GM18505 (cell line): ENCODE measurements at regions not wholly inside any gene's neighbourhood (a gene's known extent, or its start where the extent isn't known, plus 50 kb on each side); places are given as distances from the start of the nearest gene placed in this dataset.

ENCODE experiments used
- ATAC-seq: cut with Tn5 transposase; IDR thresholded peaks from one replicate; pipeline ENCODE4 v1.9.1; 2021; ENCODE audit not compliant: unreplicated experiment
- POLR2A ChIP-seq: IDR thresholded peaks from 4 replicates; pipeline ENCODE4 v1.6.1; 2011; ENCODE audit warnings: borderline replicate concordance; ENCODE audit not compliant: insufficient read depth, insufficient read length; ENCODE audit errors: extremely low read depth

DNA sequence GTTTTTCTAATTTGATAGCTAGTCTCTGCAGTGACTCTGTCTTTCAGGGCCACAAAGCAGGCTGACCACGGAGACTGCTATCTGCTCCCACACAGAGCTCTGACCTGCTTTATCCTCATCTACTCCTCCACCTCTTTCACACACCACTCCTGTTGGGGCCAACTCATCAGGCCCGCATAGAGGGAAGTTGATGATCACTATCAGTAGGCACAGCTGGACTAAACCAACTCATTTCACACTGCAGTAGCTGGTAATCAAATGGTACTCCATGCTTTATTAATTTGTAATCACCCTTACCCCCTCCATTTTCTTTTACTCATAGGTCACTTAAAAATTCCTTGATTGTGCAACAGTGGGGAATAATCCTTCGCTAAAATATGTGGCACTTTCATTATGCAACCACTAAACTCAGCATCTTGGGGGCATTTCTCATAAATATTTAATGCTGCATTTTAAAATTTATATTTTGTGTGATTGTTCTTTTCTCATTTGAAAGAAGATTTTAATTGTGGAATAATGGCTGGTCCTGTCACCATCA lies 249.8 kb upstream of the GCFC2 start:
- TF ChIP-seq POLR2A = no peak
- ATAC-seq = no peak

DNA sequence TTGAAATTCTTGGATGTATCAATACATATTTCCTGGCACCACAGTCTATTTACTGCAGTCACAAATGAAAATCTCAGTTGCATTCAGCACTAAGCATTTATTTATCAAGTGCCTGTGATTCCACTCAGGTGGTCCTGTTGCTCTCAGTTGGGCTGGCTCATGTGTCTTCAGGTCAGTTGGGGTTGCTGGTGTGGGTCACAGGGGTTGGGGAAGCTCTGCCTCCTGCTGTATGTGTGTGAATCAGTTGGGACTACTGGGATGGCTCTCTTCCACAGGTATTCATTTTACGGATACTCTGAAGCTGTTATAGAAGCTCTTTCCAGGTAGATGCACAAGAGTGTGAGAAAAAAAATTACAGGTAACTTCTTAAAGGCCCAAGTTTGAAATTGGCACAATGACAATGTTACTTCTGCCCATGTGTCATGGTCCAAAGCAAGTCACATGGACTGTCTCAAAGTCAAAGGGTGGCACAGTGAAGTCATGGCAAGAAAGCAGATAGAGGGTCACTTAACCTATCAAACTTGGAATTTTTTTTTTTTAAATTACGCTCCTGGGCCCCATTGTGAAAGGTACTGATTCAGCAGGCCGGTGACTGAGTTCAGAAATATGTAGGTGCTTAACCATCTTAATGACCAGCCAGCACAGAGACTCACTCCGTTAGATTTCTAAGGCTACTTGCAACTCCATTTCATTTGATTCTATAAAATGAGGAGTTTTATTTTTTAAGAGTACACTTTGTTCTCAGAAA lies 249.2 kb upstream of the GCFC2 start:
- no peak for TF ChIP-seq POLR2A
- ATAC-seq = no peak

DNA sequence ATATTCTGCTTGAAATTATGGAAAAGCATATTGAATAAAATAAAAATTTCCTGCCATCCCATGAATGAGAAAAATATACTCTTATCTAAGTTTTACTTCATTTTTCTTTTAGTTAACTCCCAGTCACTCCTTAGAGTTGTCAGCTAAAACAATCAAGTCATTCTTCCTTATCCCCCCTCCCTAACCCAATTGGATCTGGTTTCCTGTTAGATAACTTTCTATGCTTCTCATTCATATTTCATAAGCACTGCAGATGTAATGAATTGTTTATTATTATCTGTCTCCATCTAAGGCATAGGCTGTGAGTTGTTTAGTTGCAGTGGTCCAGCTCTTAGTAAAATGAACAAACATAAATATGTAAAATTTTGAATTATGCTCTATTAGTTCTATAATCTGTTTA lies 244.0 kb upstream of the GCFC2 start:
- no peak for TF ChIP-seq POLR2A
- ATAC-seq = no peak

DNA sequence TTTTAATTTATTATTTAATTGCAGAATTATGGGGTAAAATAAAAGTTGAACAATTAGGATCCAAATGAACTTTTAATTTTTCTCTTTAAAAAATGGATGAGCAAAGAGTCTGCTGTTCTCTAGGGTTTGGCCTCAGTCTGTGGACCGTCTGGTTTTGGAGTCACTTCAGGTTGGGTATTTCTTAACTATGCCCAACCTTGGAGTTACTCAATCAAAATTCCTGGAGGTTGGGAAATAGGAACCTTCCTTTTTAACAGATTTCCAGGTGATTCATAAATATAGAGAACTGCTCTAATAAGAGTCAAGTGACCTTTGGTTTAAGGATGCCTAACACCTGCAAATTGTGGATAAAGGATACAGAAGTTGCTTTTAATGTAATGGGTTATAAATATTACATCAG lies 241.5 kb upstream of the GCFC2 start:
- ATAC-seq = no peak
- no peak for TF ChIP-seq POLR2A

DNA sequence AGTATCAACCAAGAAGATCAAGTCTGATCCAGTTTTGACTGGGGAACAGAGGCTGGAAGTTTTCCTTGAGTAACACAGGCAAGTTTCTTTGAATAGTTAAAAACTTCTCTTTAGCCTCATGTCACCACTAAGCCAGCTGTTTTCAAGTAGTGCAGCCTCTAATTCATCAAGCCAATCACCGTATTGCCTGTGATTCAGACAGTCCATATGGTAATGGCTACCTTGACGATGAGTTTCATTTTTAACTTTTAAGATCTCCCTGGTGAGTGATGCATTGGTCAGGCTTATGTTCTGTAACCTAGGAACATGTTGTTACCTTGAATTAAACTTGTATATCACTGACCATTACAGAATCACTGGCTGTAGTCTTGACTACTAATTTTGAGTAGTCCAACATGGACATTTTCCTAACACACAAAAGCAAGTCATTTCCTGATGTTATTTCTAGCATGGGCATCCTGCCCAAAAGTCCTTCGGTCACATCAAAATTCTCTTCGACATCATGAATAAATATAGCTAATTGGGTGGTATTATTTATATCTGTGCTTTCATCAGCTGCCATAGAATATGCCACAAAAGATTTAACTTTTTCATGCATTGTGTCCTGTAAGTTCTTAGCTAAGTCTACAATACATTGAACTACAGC lies 238.8 kb upstream of the GCFC2 start:
- no peak for TF ChIP-seq POLR2A
- ATAC-seq = no peak

DNA sequence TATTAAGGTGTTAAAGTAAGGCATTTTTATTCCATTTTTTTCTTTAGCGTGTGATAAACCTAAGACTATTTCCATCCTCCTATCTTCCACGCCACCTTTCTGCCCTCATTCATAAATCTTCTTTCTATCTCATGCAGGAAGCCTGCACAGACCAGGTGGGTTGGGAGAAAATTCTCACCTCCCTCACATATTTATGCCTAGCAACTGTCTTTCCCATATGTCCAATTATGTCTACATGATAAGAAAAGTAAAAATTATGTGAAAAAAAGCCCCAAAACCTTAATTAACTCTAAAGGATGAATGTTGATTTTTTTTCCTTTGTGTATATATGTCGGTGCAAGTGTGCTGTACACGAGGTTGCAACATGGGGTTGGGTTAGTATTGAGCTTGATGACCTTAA lies 225.6 kb upstream of the GCFC2 start:
- ATAC-seq = no peak

DNA sequence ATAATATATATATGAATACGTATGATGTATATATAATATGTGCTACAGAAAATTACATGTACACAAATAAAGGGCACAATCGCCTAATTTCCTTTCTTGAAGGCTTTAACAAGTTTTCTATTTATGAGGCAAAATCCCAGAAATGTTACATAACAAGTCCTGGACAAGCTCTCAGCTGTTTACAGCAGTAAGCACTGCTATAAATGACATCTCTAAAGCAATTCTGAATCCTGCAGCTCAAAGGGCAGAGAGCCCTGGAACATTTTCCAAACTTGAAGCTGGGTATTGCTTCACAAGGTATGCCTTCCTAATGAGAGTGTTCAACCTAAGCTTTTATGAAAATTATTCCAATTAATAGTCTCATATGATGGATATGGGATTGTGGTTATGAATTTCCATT lies 222.3 kb upstream of the GCFC2 start:
- ATAC-seq = no peak
- no peak for TF ChIP-seq POLR2A

More for the DNA sequence above, 225.6 kb upstream of the GCFC2 start:
- TF ChIP-seq POLR2A = no peak

DNA sequence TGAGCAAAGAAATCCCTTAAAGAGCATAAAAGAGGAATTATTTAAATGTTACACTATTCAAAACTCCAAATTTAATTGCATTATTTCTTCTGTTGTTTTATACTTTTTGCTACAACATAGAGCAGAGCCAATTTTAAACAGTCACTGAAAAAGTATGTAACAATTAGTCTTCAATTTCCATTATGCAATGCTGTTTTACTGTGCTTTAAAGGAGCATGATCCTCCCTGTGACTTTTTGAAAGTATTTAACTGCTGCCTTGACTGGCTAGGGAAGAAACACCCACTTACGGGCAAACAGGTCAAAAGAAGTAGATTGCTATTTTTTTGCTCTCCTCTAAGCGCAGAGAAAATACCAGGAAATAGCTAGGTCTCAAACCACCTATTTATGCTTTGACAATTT lies 217.4 kb upstream of the GCFC2 start:
- no peak for ATAC-seq

DNA sequence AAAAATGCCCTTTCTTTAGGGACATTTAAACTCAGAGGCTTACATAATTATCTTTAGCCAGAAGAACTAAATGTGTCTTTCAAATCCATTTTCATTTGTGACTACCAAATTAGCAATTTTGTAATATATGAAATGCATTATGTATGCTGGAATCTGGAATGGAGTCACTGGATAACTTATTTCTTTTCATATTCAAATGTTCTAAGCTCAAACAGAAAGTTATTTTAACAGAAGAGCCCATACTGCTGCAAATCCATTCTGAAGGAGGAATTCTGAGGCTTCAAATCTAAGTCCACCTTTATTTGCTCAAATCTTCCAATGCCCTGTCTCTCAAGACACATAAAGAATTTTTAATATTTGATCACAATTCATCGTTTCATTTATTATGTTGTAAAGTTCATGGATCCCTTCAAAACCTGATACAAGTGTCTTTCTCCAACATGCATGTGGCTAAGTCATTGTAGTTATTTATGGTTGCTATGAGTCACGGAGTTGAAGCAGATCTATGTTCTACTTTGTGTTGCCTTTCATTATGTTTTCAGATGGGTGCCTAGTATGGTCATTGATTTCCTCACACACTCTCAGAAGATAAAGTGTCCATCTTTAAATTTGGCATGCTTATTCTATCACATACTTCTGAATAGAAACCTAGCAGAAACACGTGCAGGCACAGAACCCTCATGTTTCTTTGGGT lies 214.8 kb upstream of the GCFC2 start:
- no peak for TF ChIP-seq POLR2A
- no peak for ATAC-seq

More for the DNA sequence above, 217.4 kb upstream of the GCFC2 start:
- TF ChIP-seq POLR2A = no peak

DNA sequence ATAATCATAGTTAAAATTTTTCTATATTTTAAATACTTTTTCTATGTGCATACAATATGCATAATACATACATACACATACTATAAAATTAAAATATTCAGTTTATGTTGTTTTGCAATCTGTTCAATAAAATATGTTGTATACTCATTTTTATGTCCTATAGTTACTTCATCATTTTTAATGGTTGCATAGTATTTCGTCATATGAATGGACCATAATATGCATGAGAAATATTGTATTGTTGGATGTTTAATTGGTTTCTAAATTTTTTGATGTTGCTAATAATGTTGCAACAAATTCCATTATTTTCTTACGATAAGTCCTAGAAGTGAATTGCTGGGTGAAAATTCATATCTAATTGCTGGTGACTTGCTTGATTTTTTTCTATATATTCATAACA lies 211.5 kb upstream of the GCFC2 start:
- ATAC-seq = no peak
- TF ChIP-seq POLR2A = no peak

DNA sequence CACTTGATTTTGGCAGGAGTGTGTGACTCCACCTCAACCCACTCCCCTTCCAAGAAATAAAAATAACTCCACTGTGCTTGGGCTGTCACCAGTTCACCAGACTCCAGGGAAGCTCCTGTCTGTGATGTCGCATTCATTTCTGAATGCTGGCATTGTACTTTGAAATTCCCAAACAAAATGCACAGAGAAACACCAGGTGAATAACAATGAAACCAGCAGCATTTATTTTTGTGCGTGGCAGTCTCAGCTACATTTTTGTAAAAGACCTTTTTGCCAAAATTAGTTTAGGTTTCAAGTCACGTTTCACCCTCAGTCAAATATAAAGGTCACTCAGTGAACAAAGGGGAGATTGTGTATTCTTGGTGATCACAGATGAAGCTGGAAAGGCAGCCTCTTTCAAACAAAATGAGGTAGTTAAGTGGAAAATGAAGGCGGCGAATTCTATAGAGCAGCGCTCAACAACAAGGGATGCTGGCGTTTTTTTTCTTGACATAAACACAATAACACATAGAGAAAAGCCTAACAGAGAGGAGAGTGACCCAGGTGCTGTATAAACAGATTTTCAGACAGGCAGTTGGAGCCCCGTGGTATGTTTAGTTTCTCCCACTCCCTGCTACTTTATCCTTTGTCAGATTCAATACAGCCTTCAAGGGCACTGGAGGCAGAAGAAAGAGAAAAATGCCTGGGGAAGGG lies 210.3 kb upstream of the GCFC2 start:
- no peak for ATAC-seq
- TF ChIP-seq POLR2A = no peak

DNA sequence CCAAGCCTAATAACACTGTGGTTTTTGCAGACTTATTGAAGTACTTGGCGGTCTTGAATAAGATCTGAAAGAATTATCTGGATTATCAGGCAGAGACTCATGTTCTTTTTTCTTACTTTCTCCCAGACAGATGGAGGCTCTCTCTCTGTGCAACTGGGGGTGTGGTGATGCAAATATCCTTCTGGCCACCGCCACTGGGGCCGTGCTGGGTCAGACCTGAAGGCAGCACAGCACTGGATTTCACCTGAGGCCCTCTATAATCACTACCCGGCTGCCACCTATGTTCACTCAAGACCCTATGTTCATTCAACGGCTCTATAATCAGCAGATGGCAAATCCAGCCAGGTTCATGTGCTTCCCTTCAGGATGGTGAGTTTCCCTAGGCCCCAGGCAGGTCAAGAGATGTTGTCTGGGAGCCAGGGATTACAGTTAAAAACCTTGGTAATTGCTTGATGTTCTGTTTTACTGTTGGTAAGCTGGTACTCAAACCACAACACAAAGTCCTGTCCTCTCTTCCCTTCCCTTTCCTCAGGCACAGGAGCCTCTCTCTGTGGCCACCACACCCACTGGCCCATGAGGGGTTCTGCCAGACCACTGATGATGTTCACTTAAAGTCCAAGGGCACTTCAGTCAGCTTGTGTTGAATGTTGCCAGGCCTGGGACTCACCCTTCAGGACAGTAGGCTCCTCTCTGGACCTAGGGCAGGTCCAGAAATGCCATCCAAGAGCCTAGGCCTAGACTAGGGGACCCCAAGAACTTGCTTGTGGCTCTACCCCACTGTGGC lies 205.3 kb upstream of the GCFC2 start:
- no peak for ATAC-seq

More for the DNA sequence above, 205.3 kb upstream of the GCFC2 start:
- no peak for TF ChIP-seq POLR2A
